ENCODE measurements at regions not wholly inside any gene's neighbourhood (a gene's known extent, or its start where the extent isn't known, plus 50 kb on each side); places are given as distances from the start of the nearest gene placed in this dataset.

DNA sequence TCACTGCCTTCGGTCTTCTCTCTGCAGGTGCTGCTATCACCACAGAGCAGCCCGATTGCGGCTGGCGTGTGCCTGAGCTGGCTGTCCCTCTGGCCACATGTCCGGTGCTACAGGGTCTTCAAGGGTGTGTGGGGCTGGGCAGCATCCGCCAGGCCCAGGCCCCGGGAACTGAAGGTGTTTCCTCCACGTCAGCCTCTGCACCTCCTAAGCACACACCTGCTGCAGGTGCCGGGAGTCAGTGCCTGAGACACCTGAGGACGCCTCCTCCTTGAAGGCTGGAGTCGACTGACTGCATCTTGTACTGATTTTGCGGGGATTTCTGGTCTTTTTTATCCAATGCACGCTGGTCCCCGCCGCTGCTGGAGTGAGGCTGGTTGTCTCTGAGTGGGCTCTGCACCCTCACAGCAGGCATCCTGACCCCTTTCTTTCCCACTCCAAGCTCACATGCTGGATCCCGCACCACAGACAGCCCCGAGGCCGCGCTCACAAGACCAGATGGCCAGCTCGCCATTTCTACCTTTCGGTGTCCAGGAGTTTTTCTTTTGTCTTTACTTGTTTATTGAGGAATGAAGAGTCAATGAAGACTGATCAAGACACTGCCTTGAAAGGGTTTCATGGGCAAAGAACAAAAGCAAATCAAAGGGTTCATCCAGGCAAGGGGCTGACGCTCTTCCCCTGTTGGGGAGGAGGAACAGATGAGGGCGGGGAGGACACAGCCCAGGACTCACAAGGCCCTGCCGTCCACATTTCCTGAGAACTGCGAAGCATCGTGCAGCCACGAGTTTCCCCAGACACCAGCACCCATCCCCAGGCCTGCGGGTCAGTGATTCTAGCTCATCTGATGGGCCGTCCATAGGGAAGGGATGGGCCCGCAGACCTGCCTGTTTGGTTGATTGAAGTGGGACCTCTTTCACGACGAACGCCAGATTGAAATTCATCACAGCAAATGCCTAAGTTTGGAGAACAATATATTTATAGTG lies 203.8 kb upstream of the SOX1 start:
- DNase-seq, result no peak

GRCh38 chr13:111864566-111864965 lies 202.4 kb upstream of the SOX1 start:
- no peak for DNase-seq

- no peak for DNase-seq
These were observed 201.9 kb upstream of the SOX1 start for GRCh38 chr13:111865046-111865445.

DNA sequence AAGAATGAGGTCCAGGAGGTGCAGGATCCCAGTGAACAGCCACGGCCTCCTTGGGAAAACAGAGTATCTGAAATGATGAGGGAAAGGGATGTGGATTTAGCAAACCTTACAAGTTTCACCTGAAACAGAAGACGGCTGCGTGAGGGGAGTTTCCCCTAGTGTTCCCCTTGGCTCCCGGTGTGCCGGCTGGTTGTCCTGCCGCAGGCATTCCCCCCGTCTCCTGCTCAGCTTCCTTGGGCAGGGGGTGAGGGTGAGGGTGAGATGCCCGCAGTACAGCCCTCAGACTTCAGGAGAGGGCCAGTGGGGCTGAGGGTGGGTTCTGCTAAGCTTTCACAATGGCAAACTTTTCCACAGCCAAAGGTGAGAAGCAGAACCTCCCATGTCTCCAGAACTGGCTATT lies 201.1 kb upstream of the SOX1 start:
- no peak for DNase-seq

GRCh38 chr13:111866731-111867245 lies 200.2 kb upstream of the SOX1 start:
- DNase-seq, result no peak

DNA sequence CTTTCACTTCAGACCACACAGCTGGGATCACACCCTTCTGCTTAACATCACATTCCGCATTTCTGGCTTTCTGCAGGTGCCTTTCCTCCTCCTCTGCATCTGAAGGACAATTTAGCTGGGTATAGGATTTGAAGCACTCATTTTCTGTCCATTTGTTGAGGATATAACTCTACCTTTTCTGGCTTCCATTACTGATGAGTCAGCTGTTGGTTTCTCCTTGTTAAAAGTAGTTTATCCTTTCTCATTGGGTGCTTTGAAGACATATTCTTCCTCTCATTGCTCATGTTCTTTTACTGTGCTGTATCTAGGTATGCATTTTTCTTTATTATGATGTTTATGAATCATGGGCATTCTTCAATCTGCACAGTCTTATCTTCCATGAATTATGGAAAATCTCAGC lies 199.3 kb upstream of the SOX1 start:
- DNase-seq, result no peak

DNA sequence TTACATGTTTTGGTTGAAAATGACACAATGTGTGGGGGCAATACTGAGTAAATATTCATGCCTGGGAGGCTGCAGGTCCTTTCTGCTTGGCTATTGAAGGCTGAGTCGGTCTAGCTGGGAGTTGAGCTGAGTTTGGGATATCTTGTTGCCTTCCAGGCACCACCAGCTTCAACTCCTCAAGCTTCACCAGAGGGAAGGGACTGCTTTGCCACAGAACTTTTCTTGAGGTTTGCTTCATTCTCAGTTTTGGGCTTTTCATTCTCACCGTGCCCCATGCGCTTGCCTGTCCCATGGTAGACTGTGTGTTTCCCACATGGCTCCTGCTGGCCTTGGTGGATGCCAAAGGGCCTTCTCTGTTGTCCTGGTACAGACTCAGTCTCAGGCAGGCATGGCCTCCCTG lies 198.2 kb upstream of the SOX1 start:
- no peak for DNase-seq

GRCh38 chr13:111872475-111873150 lies 194.3 kb upstream of the SOX1 start:
- DNase-seq, result no peak

GRCh38 chr13:111873676-111874178 lies 193.2 kb upstream of the SOX1 start:
- DNase-seq, result no peak

DNA sequence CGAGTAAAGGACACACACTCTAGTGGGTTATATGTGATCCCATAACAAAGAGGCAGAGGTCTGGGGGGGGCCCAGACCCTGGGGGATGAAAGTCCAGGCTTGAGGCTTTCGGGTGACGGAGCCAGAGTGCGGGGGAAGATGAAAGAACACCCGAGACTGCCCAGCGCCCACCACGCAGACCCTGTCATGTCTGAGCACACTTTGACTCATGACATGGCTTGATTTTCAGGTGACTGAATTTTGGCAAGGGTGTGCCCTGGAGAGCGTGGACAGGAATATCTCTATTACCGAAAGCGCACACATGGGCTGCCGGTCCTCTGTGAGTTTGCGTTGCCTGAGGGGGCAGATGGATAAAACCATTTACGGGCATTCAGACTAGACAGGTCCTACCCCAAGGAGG lies 192.0 kb upstream of the SOX1 start:
- no peak for DNase-seq

DNA sequence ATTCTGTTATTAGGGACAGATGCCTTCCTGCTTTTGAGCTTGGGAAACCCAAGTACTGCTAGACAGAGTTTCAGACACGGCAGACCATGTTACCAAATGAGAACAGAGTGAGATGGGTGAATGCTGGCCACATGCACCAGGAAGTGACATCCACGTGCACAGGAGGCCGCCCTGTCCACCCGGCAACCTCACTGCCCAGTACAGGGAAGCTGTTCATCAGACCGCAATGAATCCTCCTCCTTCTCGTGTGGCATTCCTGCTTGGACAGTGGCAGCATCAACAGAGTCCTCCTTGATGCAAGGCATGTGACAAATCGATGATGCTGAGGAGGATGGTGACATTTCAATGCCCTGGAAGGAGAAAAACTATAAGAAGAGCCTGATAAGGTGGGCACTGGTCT lies 191.0 kb upstream of the SOX1 start:
- no peak for DNase-seq

GRCh38 chr13:111876506-111876905 lies 190.4 kb upstream of the SOX1 start:
- no peak for DNase-seq

- no peak for DNase-seq
These were observed 189.0 kb upstream of the SOX1 start for GRCh38 chr13:111877906-111878305.

- DNase-seq, result no peak
These were observed 187.2 kb upstream of the SOX1 start for GRCh38 chr13:111879719-111880118.

DNA sequence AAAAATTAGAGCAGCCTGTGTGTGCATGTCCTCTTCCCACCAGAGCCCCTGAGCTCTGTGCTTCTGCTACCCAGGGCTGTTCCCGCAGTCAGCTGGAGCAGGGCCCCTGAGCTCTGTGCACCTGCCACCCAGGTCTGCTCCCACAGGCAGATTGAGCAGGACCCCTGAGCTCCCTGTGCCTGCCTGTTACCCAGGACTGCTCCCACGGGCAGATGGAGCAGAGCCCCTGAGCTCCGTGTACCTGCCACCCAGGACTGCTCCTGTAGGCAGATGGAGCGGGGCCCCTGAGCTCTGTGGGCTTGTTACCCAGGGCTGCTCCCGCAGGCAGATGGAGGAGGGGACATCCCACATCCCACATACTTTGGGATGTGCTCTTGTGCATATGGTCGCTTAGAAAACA lies 186.8 kb upstream of the SOX1 start:
- DNase-seq, result no peak

- no peak for DNase-seq
These were observed 185.2 kb upstream of the SOX1 start for GRCh38 chr13:111881700-111882099.

GRCh38 chr13:111882351-111882750 lies 184.6 kb upstream of the SOX1 start:
- DNase-seq, result no peak

DNA sequence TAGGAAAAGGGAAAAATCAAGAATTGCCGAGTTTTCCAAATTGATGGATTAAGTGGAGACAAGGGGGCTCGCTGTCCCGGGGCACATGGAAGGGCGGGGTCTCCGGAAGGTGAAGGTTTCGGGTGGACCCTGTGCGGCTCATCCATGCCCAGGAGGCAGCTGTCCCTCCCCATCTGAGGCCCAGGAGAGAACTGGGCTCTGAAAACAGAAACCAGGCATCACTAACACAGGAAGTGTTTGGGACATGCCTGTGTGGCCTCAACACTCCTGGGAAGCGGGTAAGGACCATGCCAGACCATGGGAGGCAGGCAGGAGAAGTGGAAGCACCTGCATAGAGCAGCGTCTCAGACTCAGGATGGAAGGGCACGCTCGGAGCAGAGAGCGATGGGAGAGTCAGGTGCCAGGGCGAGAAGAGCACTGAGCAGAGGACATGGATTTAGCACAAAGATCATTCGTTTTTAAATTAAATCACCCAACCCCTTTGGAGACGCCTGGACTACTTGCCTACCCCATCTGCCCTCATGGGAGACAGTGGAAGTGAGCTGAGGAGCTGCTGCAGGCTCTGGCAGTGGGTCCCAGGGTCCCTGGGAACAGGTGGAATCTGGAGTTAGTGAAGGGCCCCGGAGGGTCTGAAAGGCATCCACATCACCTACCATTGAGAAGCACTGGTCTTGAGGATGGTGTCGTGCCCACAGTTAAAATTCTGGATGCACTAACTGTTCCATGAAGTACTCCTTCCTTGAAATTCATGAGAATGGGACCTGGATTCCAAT lies 183.2 kb upstream of the SOX1 start:
- no peak for DNase-seq

GRCh38 chr13:111886217-111886945 lies 180.6 kb upstream of the SOX1 start:
- DNase-seq, result no peak

- DNase-seq, result no peak
These were observed 173.8 kb upstream of the SOX1 start for GRCh38 chr13:111893071-111893606.

GRCh38 chr13:111893607-111894443 lies 173.1 kb upstream of the SOX1 start:
- no peak for DNase-seq
